ENCODE measurements at regions not wholly inside any gene's neighbourhood (a gene's known extent, or its start where the extent isn't known, plus 50 kb on each side); places are given as distances from the start of the nearest gene placed in this dataset.
"Not testable (repeated sequence)": the region's sequence is repeated elsewhere in the genome, so short reads cannot be mapped to it uniquely, and the experiment has no call there.

- no peak overlapping the region for H3K18ac ChIP-seq (ENCODE audit: low read depth in 1 of 2, low read length in 2 of 2)
- no peak overlapping the region for H2AFZ ChIP-seq (ENCODE audit: low read depth, low read length)
- no peak overlapping the region for H3K4ac ChIP-seq (ENCODE audit: low read depth in 1 of 2, low read length in 2 of 2)
- no peaks in the 10 kb centered on the region for H3K79me1 ChIP-seq (replicated peaks; ENCODE audit: low read length, poor library complexity, severe bottlenecking)
- H2BK120ac ChIP-seq (ENCODE audit: low read depth, low read length): no peak overlapping the region
- H2BK15ac ChIP-seq (ENCODE audit: low read depth, poor library complexity, severe bottlenecking): no peak overlapping the region
- no peak overlapping the region for H4K91ac ChIP-seq (ENCODE audit: low read length)
- H3K36me3 ChIP-seq (ENCODE audit: control insufficient read depth in 1 of 2, insufficient read depth in 2 of 2, low read depth in 1 of 2, low read length in 2 of 2): no peaks in the 10 kb centered on the region
- H3K23ac ChIP-seq (ENCODE audit: low read length in 2 of 2): no peak overlapping the region
- H3K9me3 ChIP-seq (ENCODE audit: control insufficient read depth, low read length): no peaks in the 10 kb centered on the region
- whole genome bisulfite sequencing: 82% methylated on average over 3 of the region's 4 CpGs
- DNase-seq: no peak
- no peak overlapping the region for H2AK5ac ChIP-seq (ENCODE audit: low read length, severe bottlenecking)
- H2BK5ac ChIP-seq (ENCODE audit: low read depth, low read length, poor library complexity, severe bottlenecking): no peak overlapping the region
- H3K4me3 ChIP-seq (ENCODE audit: insufficient read depth in 1 of 2, low read depth in 1 of 2, low read length in 2 of 2): no peak overlapping the region
- peak overlapping the region in 1 of 2 experiments; percentile 24 for H2BK12ac ChIP-seq (ENCODE audit: low read length in 2 of 2)
- no peaks in the 10 kb centered on the region for H3K4me1 ChIP-seq (ENCODE audit: control insufficient read depth, insufficient read depth, low read depth, low read length)
- H4K8ac ChIP-seq (ENCODE audit: low read length): no peak overlapping the region
- peaks cover 4 to 23% of the 10 kb centered on the region in 2 experiments for H3K27me3 ChIP-seq (ENCODE audit: control insufficient read depth in 1 of 2, insufficient read depth in 1 of 2, low read length in 2 of 2)
- no peak overlapping the region for H3K4me2 ChIP-seq (ENCODE audit: low read length, poor library complexity, severe bottlenecking)
- H3K27ac ChIP-seq (ENCODE audit: low read length, poor library complexity, severe bottlenecking): no peak overlapping the region
- no peak overlapping the region for H3K14ac ChIP-seq (ENCODE audit: low read length in 2 of 2)
- H3K9ac ChIP-seq (ENCODE audit: low read length): no peak overlapping the region
Measured at GRCh38 chr20:48035961-48036731, 250.9 kb upstream of the SULF2 start.

GRCh38 chr20:48034751-48035150, 249.5 kb upstream of the SULF2 start:
- H2BK15ac ChIP-seq (ENCODE audit: low read depth, poor library complexity, severe bottlenecking): no peak overlapping the region
- no peak overlapping the region for H2BK12ac ChIP-seq (ENCODE audit: low read length in 2 of 2)
- no peak overlapping the region for H3K4ac ChIP-seq (ENCODE audit: low read depth in 1 of 2, low read length in 2 of 2)
- no peak for DNase-seq
- no peak overlapping the region for H4K91ac ChIP-seq (ENCODE audit: low read length)
- no peak overlapping the region for H2BK5ac ChIP-seq (ENCODE audit: low read depth, low read length, poor library complexity, severe bottlenecking)
- peaks cover 0 to 18% of the 10 kb centered on the region in 2 experiments for H3K27me3 ChIP-seq (ENCODE audit: control insufficient read depth in 1 of 2, insufficient read depth in 1 of 2, low read length in 2 of 2)
- no peaks in the 10 kb centered on the region for H3K36me3 ChIP-seq (ENCODE audit: control insufficient read depth in 1 of 2, insufficient read depth in 2 of 2, low read depth in 1 of 2, low read length in 2 of 2)
- no peaks in the 10 kb centered on the region for H3K9me3 ChIP-seq (ENCODE audit: control insufficient read depth, low read length)
- no peaks in the 10 kb centered on the region for H3K4me1 ChIP-seq (ENCODE audit: control insufficient read depth, insufficient read depth, low read depth, low read length)
- H2BK120ac ChIP-seq (ENCODE audit: low read depth, low read length): no peak overlapping the region
- no peak overlapping the region for H2AK5ac ChIP-seq (ENCODE audit: low read length, severe bottlenecking)
- no peak overlapping the region for H3K4me2 ChIP-seq (ENCODE audit: low read length, poor library complexity, severe bottlenecking)
- H4K8ac ChIP-seq (ENCODE audit: low read length): no peak overlapping the region
- H3K27ac ChIP-seq (ENCODE audit: low read length, poor library complexity, severe bottlenecking): no peak overlapping the region
- H3K23ac ChIP-seq (ENCODE audit: low read length in 2 of 2): no peak overlapping the region
- no peaks in the 10 kb centered on the region for H3K79me1 ChIP-seq (replicated peaks; ENCODE audit: low read length, poor library complexity, severe bottlenecking)
- H3K4me3 ChIP-seq (ENCODE audit: insufficient read depth in 1 of 2, low read depth in 1 of 2, low read length in 2 of 2): no peak overlapping the region
- no peak overlapping the region for H3K14ac ChIP-seq (ENCODE audit: low read length in 2 of 2)
- H2AFZ ChIP-seq (ENCODE audit: low read depth, low read length): no peak overlapping the region
- 93% methylated on average over 5 of the region's 6 CpGs for WGBS
- H3K9ac ChIP-seq (ENCODE audit: low read length): no peak overlapping the region
- H3K18ac ChIP-seq (ENCODE audit: low read depth in 1 of 2, low read length in 2 of 2): no peak overlapping the region

GRCh38 chr20:48033005-48033404, 247.7 kb upstream of the SULF2 start:
- H3K27ac ChIP-seq (ENCODE audit: low read length, poor library complexity, severe bottlenecking); H3K4me2 ChIP-seq (ENCODE audit: low read length, poor library complexity, severe bottlenecking); H4K91ac ChIP-seq (ENCODE audit: low read length); H2BK12ac ChIP-seq (ENCODE audit: low read length in 2 of 2); H2BK120ac ChIP-seq (ENCODE audit: low read depth, low read length); H2BK5ac ChIP-seq (ENCODE audit: low read depth, low read length, poor library complexity, severe bottlenecking); H3K36me3 ChIP-seq (ENCODE audit: control insufficient read depth in 1 of 2, insufficient read depth in 2 of 2, low read depth in 1 of 2, low read length in 2 of 2); H3K23ac ChIP-seq (ENCODE audit: low read length in 2 of 2); H3K79me1 ChIP-seq (replicated peaks; ENCODE audit: low read length, poor library complexity, severe bottlenecking); H3K4ac ChIP-seq (ENCODE audit: low read depth in 1 of 2, low read length in 2 of 2); H2BK15ac ChIP-seq (ENCODE audit: low read depth, poor library complexity, severe bottlenecking); H4K8ac ChIP-seq (ENCODE audit: low read length); H3K9me3 ChIP-seq (ENCODE audit: control insufficient read depth, low read length); H3K9ac ChIP-seq (ENCODE audit: low read length); H3K4me1 ChIP-seq (ENCODE audit: control insufficient read depth, insufficient read depth, low read depth, low read length); H2AK5ac ChIP-seq (ENCODE audit: low read length, severe bottlenecking); H3K18ac ChIP-seq (ENCODE audit: low read depth in 1 of 2, low read length in 2 of 2); H2AFZ ChIP-seq (ENCODE audit: low read depth, low read length); DNase-seq; H3K27me3 ChIP-seq (ENCODE audit: control insufficient read depth in 1 of 2, insufficient read depth in 1 of 2, low read length in 2 of 2); H3K4me3 ChIP-seq (ENCODE audit: insufficient read depth in 1 of 2, low read depth in 1 of 2, low read length in 2 of 2); H3K14ac ChIP-seq (ENCODE audit: low read length in 2 of 2): not testable (repeated sequence)
- WGBS: 93% methylated on average over 7 of the region's 8 CpGs

GRCh38 chr20:48031122-48031521, 245.8 kb upstream of the SULF2 start:
- no peaks in the 10 kb centered on the region for H3K79me1 ChIP-seq (replicated peaks; ENCODE audit: low read length, poor library complexity, severe bottlenecking)
- peaks cover 2% of the 10 kb centered on the region for H3K4me1 ChIP-seq (ENCODE audit: control insufficient read depth, insufficient read depth, low read depth, low read length)

More at GRCh38 chr20:48031122-48031521, 245.8 kb upstream of the SULF2 start:
- H3K14ac ChIP-seq (ENCODE audit: low read length in 2 of 2): no peak overlapping the region
- no peak overlapping the region for H3K27ac ChIP-seq (ENCODE audit: low read length, poor library complexity, severe bottlenecking)
- H2BK120ac ChIP-seq (ENCODE audit: low read depth, low read length): no peak overlapping the region
- H4K91ac ChIP-seq (ENCODE audit: low read length): no peak overlapping the region
- 90% methylated on average over 4 of the region's 4 CpGs for WGBS
- no peak overlapping the region for H3K4ac ChIP-seq (ENCODE audit: low read depth in 1 of 2, low read length in 2 of 2)
- no peak overlapping the region for H3K4me3 ChIP-seq (ENCODE audit: insufficient read depth in 1 of 2, low read depth in 1 of 2, low read length in 2 of 2)
- H3K36me3 ChIP-seq (ENCODE audit: control insufficient read depth in 1 of 2, insufficient read depth in 2 of 2, low read depth in 1 of 2, low read length in 2 of 2): no peaks in the 10 kb centered on the region
- no peak overlapping the region for H3K4me2 ChIP-seq (ENCODE audit: low read length, poor library complexity, severe bottlenecking)
- DNase-seq: no peak
- H3K23ac ChIP-seq (ENCODE audit: low read length in 2 of 2): no peak overlapping the region
- peaks cover 0 to 4% of the 10 kb centered on the region in 2 experiments for H3K27me3 ChIP-seq (ENCODE audit: control insufficient read depth in 1 of 2, insufficient read depth in 1 of 2, low read length in 2 of 2)
- no peak overlapping the region for H4K8ac ChIP-seq (ENCODE audit: low read length)
- H2BK15ac ChIP-seq (ENCODE audit: low read depth, poor library complexity, severe bottlenecking): no peak overlapping the region
- no peak overlapping the region for H2BK12ac ChIP-seq (ENCODE audit: low read length in 2 of 2)
- no peak overlapping the region for H3K9ac ChIP-seq (ENCODE audit: low read length)
- no peak overlapping the region for H3K18ac ChIP-seq (ENCODE audit: low read depth in 1 of 2, low read length in 2 of 2)
- H3K9me3 ChIP-seq (ENCODE audit: control insufficient read depth, low read length): no peaks in the 10 kb centered on the region
- H2AFZ ChIP-seq (ENCODE audit: low read depth, low read length): no peak overlapping the region
- H2BK5ac ChIP-seq (ENCODE audit: low read depth, low read length, poor library complexity, severe bottlenecking): no peak overlapping the region
- no peak overlapping the region for H2AK5ac ChIP-seq (ENCODE audit: low read length, severe bottlenecking)
